HepG2 (cell line): ENCODE measurements at regions not wholly inside any gene's neighbourhood (a gene's known extent, or its start where the extent isn't known, plus 50 kb on each side); places are given as distances from the start of the nearest gene placed in this dataset.

ENCODE experiments used
- ATAC-seq: fragments of 200-7000 bp; cut with Tn5 transposase; 3 replicates; pipeline ENCODE4 v1.9.1; 2020; ENCODE audit warnings: mild to moderate bottlenecking, moderate library complexity
- BruUV-seq: library from RNA; stranded (reverse); fragments of 400-500 nt; replicated peaks from 2 replicates; lab custom pipeline; 2021; lab: Mats Ljungman, UMichigan
- CTCF ChIA-PET: fragments of 300-600 bp; formaldehyde crosslinking; extraction: SDS; loops from one replicate; lab custom pipeline; 2021; ENCODE audit warnings: low total read pairs, inconsistent platforms, low intra/inter-chr PET ratio; lab: Yijun Ruan, JAX
- POLR2A ChIA-PET: fragments of 350-600 bp; sonication (Branson Sonifier 250); formaldehyde crosslinking; loops from one replicate; lab custom pipeline; 2020; ENCODE audit warnings: antibody characterized with exemption, inconsistent platforms; lab: Yijun Ruan, JAX
- DNase-seq: peaks from one replicate; pipeline ENCODE4 v3.0.0-alpha.2; 2015; ENCODE audit warnings: low spot score
- FAIRE-seq: peaks from 3 replicates; lab custom pipeline; 2011; peaks lifted over from hg19 to GRCh38; lab: Jason Lieb, UNC
- H2AFZ ChIP-seq: one replicate; pipeline ENCODE4 v1.6.1; 2011; ENCODE audit warnings: low read length, inconsistent platforms
- H3K27ac ChIP-seq: fragments of 300-600 bp; 3 replicates; pipeline ENCODE4 v1.8.0; 2011; ENCODE audit warnings: mixed run types, mild to moderate bottlenecking, mixed read lengths, low read length, inconsistent platforms; ENCODE audit not compliant: insufficient read depth; ENCODE audit errors: extremely low read length
- H3K27me3 ChIP-seq, 2 experiments: fragments of 200-600 bp in 1 of 2; 2 replicates in 1 of 2; 3 replicates in 1 of 2; pipeline versions ENCODE4 v1.6.0 to v1.8.0; 2011; ENCODE audit warnings: low read length in 2 of 2, mild to moderate bottlenecking in 2 of 2, moderate library complexity in 2 of 2, inconsistent platforms in 1 of 2; ENCODE audit not compliant: insufficient read depth in 2 of 2, control insufficient read depth in 1 of 2
- H3K36me3 ChIP-seq, 2 experiments: fragments of 200-600 bp in 1 of 2; replicated peaks in 1 of 2; 2 replicates in 1 of 2; 3 replicates in 1 of 2; pipeline versions ENCODE4 v1.5.1 to v1.8.0; 2011; ENCODE audit warnings: low read length in 2 of 2, inconsistent platforms in 1 of 2; ENCODE audit not compliant: insufficient read depth in 2 of 2, control insufficient read depth in 1 of 2
- H3K4me1 ChIP-seq: 2 replicates; pipeline ENCODE4 v1.5.1; 2012; ENCODE audit warnings: low read length, inconsistent platforms; ENCODE audit not compliant: insufficient read depth
- H3K4me2 ChIP-seq: 2 replicates; pipeline ENCODE4 v1.6.0; 2011; ENCODE audit warnings: low read depth, low read length, inconsistent platforms
- H3K4me3 ChIP-seq, 3 experiments: fragments of 200-600 bp in 1 of 3; sonication (generic), shearing (Covaris generic) in 1 of 3; replicated peaks in 1 of 3; 2 replicates each; pipeline ENCODE4 v1.5.1; 2011 to 2016; ENCODE audit warnings: low read length in 3 of 3, inconsistent platforms in 2 of 3, low read depth in 2 of 3, mild to moderate bottlenecking in 2 of 3, control low read depth in 1 of 3, mixed read lengths in 1 of 3; ENCODE audit not compliant: insufficient read depth in 1 of 3
- H3K79me2 ChIP-seq: one replicate; pipeline ENCODE4 v1.6.1; 2011; ENCODE audit warnings: low read length, inconsistent platforms; ENCODE audit not compliant: insufficient read depth
- H3K9ac ChIP-seq: 2 replicates; pipeline ENCODE4 v1.6.0; 2011; ENCODE audit warnings: mild to moderate bottlenecking, low read depth, low read length, inconsistent platforms; ENCODE audit not compliant: insufficient read depth
- H3K9me3 ChIP-seq: 2 replicates; pipeline ENCODE4 v1.5.1; 2012; ENCODE audit warnings: mild to moderate bottlenecking, low read length
- H4K20me1 ChIP-seq: 2 replicates; pipeline ENCODE4 v1.6.0; 2011; ENCODE audit warnings: inconsistent platforms, mild to moderate bottlenecking, low read length, moderate library complexity; ENCODE audit not compliant: insufficient read depth
- CCDC6 ChIP-seq: sonication (generic); formaldehyde crosslinking; IDR thresholded peaks from 2 replicates; pipeline ENCODE4 v1.8.1; 2022; ENCODE audit warnings: mild to moderate bottlenecking, missing genetic modification reagents, moderate library complexity
- CENPT ChIP-seq: sonication (generic); formaldehyde crosslinking; IDR thresholded peaks from 2 replicates; pipeline ENCODE4 v1.8.0; 2022; ENCODE audit warnings: low read depth, mild to moderate bottlenecking, moderate library complexity, missing genetic modification reagents
- DMAP1 ChIP-seq: IDR thresholded peaks from 2 replicates; pipeline ENCODE4 v1.6.1; 2016
- HCFC1 ChIP-seq: fragments of 150-350 bp; IDR thresholded peaks from 2 replicates; pipeline ENCODE4 v1.6.1; 2014; ENCODE audit warnings: low read depth, low read length
- JUND ChIP-seq: sonication (generic); formaldehyde crosslinking; IDR thresholded peaks from 2 replicates; pipeline ENCODE4 v1.8.0; 2022; ENCODE audit warnings: mild to moderate bottlenecking, missing genetic modification reagents
- MLLT10 ChIP-seq: sonication (generic); formaldehyde crosslinking; IDR thresholded peaks from 2 replicates; pipeline ENCODE4 v1.4.0; 2020; ENCODE audit warnings: missing genetic modification reagents
- PBX3 ChIP-seq: sonication (generic); formaldehyde crosslinking; IDR thresholded peaks from 2 replicates; pipeline ENCODE4 v1.8.1; 2023; ENCODE audit warnings: missing genetic modification reagents, inconsistent platforms, borderline replicate concordance
- RELA ChIP-seq: sonication (generic); formaldehyde crosslinking; IDR thresholded peaks from 2 replicates; pipeline ENCODE4 v1.4.0; 2020; ENCODE audit warnings: missing genetic modification reagents
- REXO4 ChIP-seq: sonication (generic); formaldehyde crosslinking; IDR thresholded peaks from 2 replicates; pipeline ENCODE4 v1.8.0; 2022; ENCODE audit warnings: missing genetic modification reagents, mild to moderate bottlenecking, borderline replicate concordance
- SATB2 ChIP-seq: sonication (generic); formaldehyde crosslinking; IDR thresholded peaks from 2 replicates; pipeline ENCODE4 v1.5.0; 2020; ENCODE audit warnings: missing genetic modification reagents
- TFDP1 ChIP-seq: IDR thresholded peaks from 2 replicates; pipeline ENCODE4 v1.6.1; 2016; ENCODE audit warnings: missing compliant biosample characterization, missing genetic modification reagents, borderline replicate concordance
- USF2 ChIP-seq, 2 experiments: sonication (generic) in 1 of 2; formaldehyde crosslinking in 1 of 2; IDR thresholded peaks; 2 replicates each; pipeline versions ENCODE4 v1.5.1 to v1.6.1; 2011 to 2020; ENCODE audit warnings: borderline replicate concordance in 1 of 2, low read depth in 1 of 2, low read length in 1 of 2, mild to moderate bottlenecking in 1 of 2, missing genetic modification reagents in 1 of 2, moderate library complexity in 1 of 2
- ZBTB3 ChIP-seq: sonication (generic); formaldehyde crosslinking; IDR thresholded peaks from 2 replicates; pipeline ENCODE4 v1.4.0; 2020; ENCODE audit warnings: low read depth, mild to moderate bottlenecking, moderate library complexity, missing genetic modification reagents, borderline replicate concordance
- ZFYVE20 ChIP-seq: sonication (generic); formaldehyde crosslinking; IDR thresholded peaks from 2 replicates; pipeline ENCODE4 v1.8.0; 2023; ENCODE audit warnings: low read depth, mild to moderate bottlenecking, moderate library complexity, missing genetic modification reagents, borderline replicate concordance
- ZIK1 ChIP-seq: sonication (generic); formaldehyde crosslinking; IDR thresholded peaks from 2 replicates; pipeline ENCODE4 v1.5.0; 2020; ENCODE audit warnings: mild to moderate bottlenecking, low read depth, missing genetic modification reagents, borderline replicate concordance
- ZKSCAN8 ChIP-seq: IDR thresholded peaks from 2 replicates; pipeline ENCODE4 v1.6.1; 2016; ENCODE audit warnings: borderline replicate concordance, missing genetic modification reagents, missing compliant biosample characterization
- ZNF430 ChIP-seq: sonication (generic); formaldehyde crosslinking; IDR thresholded peaks from 2 replicates; pipeline ENCODE4 v1.9.0; 2021; ENCODE audit warnings: mild to moderate bottlenecking, missing genetic modification reagents
- ZNF605 ChIP-seq: sonication (generic); formaldehyde crosslinking; IDR thresholded peaks from 2 replicates; pipeline ENCODE4 v1.8.0; 2022; ENCODE audit warnings: mild to moderate bottlenecking, missing genetic modification reagents
- ZSCAN31 ChIP-seq: sonication (generic); formaldehyde crosslinking; IDR thresholded peaks from 2 replicates; pipeline ENCODE4 v1.5.0; 2020; ENCODE audit warnings: low read depth, mild to moderate bottlenecking, missing genetic modification reagents
- ZUFSP ChIP-seq: sonication (generic); formaldehyde crosslinking; IDR thresholded peaks from 2 replicates; pipeline ENCODE4 v1.9.0; 2021; ENCODE audit warnings: missing genetic modification reagents, mild to moderate bottlenecking, borderline replicate concordance
- WGBS: methylation state at CpG from one replicate; pipeline ENCODE4 v1.1.6; 2017; ENCODE audit warnings: low lambda C conversion rate; 5-methylcytosine and 5-hydroxymethylcytosine counted together
- in situ Hi-C: cut with HindIII; loops from 2 replicates; pipeline ENCODE4 v1.10.0; 2017; ENCODE audit warnings: low pct_unique_long_range_greater_than_20kb; ENCODE audit not compliant: extremely low pct_ligation_motif_present
- intact Hi-C: fragments of 100-400 bp; cut with micrococcal nuclease; formaldehyde crosslinking; loops from one replicate; pipeline ENCODE4 v1.10.0; 2022; ENCODE audit not compliant: unreplicated experiment

- intact Hi-C loops (no loop called here), in situ Hi-C loops (no loop called here)
- Histone ChIP-seq H3K9me3 (no peaks in the 10 kb centered on the region), H2AFZ (no peak overlapping the region), H3K9ac (no peak overlapping the region), H3K36me3 (no peaks in the 10 kb centered on the region; a peak in 1 of 5 replicates), H3K4me3 (no peak overlapping the region), H3K27ac (no peak overlapping the region), H3K79me2 (no peaks in the 10 kb centered on the region), H3K4me2 (no peak overlapping the region), H3K27me3 (no peaks in the 10 kb centered on the region; a peak in 1 of 5 replicates), H3K4me1 (no peaks in the 10 kb centered on the region), H4K20me1 (no peaks in the 10 kb centered on the region)
- ATAC-seq (no peak), FAIRE-seq (no peak), DNase-seq (no peak)
- WGBS = 31% methylated on average over 4 of the region's 4 CpGs
- BruUV-seq = no TSS peak
- POLR2A ChIA-PET = no interaction called here
- TF ChIP-seq HCFC1 (no peak), MLLT10 (CRISPR knock-in tag) (no peak), TFDP1 (CRISPR knock-in tag) (no peak), JUND (CRISPR knock-in tag) (no peak), SATB2 (CRISPR knock-in tag) (no peak), ZIK1 (no peak), ZKSCAN8 (CRISPR knock-in tag) (no peak), CCDC6 (CRISPR knock-in tag) (no peak), REXO4 (CRISPR knock-in tag) (no peak), RELA (CRISPR knock-in tag) (no peak), DMAP1 (no peak), ZNF605 (CRISPR knock-in tag) (no peak), ZBTB3 (CRISPR knock-in tag) (no peak), CENPT (no peak), ZFYVE20 (CRISPR knock-in tag) (no peak), PBX3 (no peak), USF2 (IDR thresholded peaks at IDR 0.05; ENCODE audit: low read depth, low read length) (no peak), USF2 (CRISPR knock-in tag; IDR thresholded peaks at IDR 0.05; ENCODE audit: borderline replicate concordance) (no peak), ZSCAN31 (CRISPR knock-in tag) (no peak), ZUFSP (no peak), ZNF430 (no peak)
- CTCF ChIA-PET = no interaction called here
Measured at GRCh38 chr2:16275661-16276060, 335.3 kb downstream of the MYCN start.
